GM19324 (cell line): ENCODE measurements at regions not wholly inside any gene's neighbourhood (a gene's known extent, or its start where the extent isn't known, plus 50 kb on each side); places are given as distances from the start of the nearest gene placed in this dataset.
A peak's percentile ranks its signal among the peaks of the same experiment; 100 is the strongest.
"Not testable (repeated sequence)": the region's sequence is repeated elsewhere in the genome, so short reads cannot be mapped to it uniquely, and the experiment has no call there.

Source experiments
- ATAC-seq: cut with Tn5 transposase; IDR thresholded peaks from one replicate; pipeline ENCODE4 v1.9.1; 2021; ENCODE audit warnings: mild to moderate bottlenecking, moderate library complexity; ENCODE audit not compliant: unreplicated experiment, low FRiP score

- ATAC-seq: no peak
These were observed 144.8 kb upstream of the RGPD4 start for GRCh38 chr2:107681936-107682335.

GRCh38 chr2:107684421-107684820 lies 142.3 kb upstream of the RGPD4 start:
- no peak for ATAC-seq

DNA sequence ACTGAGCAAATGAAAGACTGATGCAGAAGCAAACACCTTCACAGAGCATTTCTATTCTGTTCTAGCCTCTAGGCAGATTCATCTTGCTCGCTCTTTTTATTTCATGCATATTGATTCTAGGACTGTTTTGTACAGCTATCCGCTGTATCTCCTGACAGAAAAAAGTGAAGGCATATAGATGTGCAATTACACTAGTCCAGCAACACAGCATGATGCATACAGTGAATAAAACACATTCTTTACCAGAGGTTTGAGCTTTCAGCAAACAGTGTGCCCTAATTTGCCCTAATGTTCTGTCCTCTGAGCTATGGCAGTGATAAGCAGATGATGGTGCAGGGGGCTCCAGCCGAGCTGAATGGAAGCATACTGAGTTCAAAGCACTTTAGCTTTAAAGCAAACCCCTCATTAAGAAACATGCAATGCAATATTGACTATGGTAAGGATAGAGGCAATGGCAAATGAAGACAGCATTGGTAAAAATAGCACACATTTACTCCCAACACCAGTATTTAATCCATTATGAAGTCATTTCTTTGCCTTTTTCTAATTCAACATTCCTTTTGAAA lies 141.2 kb upstream of the RGPD4 start:
- ATAC-seq: no peak

- ATAC-seq: no peak
These were observed 139.6 kb upstream of the RGPD4 start for GRCh38 chr2:107687073-107687472.

GRCh38 chr2:107688135-107688534 lies 138.6 kb upstream of the RGPD4 start:
- ATAC-seq: no peak

- no peak for ATAC-seq
These were observed 133.1 kb upstream of the RGPD4 start for GRCh38 chr2:107693604-107694003.

DNA sequence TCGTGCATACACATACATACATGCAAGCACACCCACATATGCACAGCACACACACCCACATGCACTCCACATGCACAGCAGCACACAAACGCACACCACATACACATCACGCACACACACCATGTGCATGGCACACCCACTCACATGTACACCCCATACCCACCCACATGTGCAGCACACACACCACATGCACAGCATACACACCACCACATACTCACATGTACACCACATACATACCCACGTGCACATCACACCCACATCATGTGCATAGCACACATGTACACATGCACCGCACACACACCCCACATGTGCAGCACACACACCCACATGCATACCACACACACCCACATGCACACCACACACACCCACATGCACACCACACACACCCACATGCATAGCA lies 132.0 kb upstream of the RGPD4 start:
- ATAC-seq: no peak

GRCh38 chr2:107697385-107697784 lies 129.3 kb upstream of the RGPD4 start:
- ATAC-seq: no peak

- ATAC-seq: no peak
These were observed 127.8 kb upstream of the RGPD4 start for GRCh38 chr2:107698861-107699260.

GRCh38 chr2:107700073-107700472 lies 126.6 kb upstream of the RGPD4 start:
- ATAC-seq: no peak

DNA sequence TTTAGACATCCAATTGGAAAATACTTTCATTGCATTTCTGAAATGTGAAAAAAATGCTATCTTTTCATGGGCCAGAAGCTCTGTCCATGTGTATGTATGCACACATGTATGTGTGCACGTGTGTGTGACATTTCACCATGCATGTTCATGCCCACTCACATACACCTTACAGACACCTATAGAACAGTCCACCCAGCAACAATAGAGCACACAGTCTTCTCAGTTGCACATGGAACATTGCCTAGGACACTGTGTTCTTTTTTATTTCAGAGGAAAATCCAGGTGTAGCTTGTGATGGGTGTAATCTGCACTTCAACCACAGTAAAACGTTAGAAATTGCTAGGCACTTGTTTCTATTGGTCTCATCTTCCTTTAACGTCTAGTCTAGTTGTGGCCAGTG lies 114.8 kb upstream of the RGPD4 start:
- no peak for ATAC-seq

GRCh38 chr2:107712857-107713256 lies 113.8 kb upstream of the RGPD4 start:
- peak; percentile 52 for ATAC-seq

DNA sequence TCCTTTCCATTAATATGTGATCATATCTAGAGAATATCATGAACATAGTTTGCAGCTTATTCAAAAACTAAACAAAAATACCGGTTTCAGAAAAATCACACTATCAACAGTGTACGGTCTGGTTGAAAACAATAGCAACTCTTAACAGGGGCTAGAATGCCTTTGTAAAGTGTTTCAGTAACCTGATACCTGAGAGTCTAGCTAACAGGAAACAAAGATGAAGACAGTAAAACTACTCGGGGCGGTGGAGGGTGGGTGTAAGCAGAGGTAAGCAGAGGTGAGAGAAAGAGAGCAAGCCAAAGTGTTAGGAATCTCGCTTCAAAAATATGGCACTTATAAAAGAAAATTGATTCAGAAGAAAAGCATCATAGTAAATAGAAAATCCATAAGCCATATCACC lies 109.0 kb upstream of the RGPD4 start:
- ATAC-seq: no peak

DNA sequence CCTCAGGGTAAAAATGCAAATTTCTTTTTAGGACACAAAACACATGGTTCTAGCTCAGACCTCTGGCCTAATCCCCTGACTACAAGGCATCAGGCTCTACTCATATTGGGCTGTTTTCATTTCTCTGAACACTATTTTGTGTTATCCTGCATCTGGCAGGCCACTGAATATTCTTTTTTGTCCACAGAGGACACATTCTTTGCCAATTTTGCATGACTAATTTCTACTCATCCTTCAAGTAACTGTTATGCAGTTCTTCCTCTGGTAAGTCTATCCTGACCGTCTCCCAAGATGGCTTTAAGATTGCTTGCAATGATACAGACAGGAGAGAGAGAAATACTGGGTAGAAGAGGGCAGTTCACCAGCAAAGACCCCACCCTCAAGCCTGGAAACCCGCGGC lies 107.6 kb upstream of the RGPD4 start:
- ATAC-seq: no peak

GRCh38 chr2:107719836-107720235 lies 106.9 kb upstream of the RGPD4 start:
- no peak for ATAC-seq

DNA sequence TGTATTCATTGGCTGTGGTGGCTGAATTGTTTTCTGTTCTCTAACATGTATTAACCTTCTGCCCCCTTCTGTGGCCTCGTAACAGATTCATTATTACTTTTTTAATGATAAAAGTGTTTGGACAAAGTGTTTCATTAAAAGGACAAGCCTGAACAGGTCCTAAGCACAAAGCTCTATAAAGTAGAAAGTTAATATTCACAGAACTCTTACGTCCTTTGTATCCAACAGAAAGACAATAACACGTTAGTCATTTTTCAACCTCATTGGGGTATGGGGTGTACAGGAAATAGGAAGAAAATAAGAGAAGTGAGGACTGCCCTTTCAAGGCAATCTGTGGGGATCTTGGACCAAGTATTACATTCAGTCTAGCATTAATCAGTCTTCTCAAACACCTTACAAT lies 105.5 kb upstream of the RGPD4 start:
- no peak for ATAC-seq

- no peak for ATAC-seq
These were observed 105.1 kb upstream of the RGPD4 start for GRCh38 chr2:107721586-107721985.

GRCh38 chr2:107725824-107726223 lies 100.9 kb upstream of the RGPD4 start:
- ATAC-seq: not testable (repeated sequence)

DNA sequence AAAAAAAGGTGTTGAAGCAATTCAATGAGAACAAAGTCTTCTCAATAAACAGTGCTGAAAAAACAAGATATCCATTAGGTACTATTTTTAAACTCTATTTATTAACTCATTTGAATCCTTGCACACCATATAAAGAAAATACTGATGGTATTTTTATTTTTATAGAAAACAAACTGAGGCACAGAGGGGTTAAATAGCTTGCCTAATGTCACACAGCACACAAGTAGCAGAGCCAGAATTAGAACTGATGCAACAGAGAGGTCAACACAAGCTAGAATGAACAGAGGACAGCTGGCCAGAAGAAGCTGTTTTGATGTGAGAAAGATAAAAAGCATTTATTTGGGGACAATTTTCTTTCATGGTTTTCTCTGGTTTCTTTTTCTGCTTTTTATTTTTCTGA lies 99.4 kb upstream of the RGPD4 start:
- no peak for ATAC-seq

GRCh38 chr2:107728586-107728985 lies 98.1 kb upstream of the RGPD4 start:
- ATAC-seq: no peak

DNA sequence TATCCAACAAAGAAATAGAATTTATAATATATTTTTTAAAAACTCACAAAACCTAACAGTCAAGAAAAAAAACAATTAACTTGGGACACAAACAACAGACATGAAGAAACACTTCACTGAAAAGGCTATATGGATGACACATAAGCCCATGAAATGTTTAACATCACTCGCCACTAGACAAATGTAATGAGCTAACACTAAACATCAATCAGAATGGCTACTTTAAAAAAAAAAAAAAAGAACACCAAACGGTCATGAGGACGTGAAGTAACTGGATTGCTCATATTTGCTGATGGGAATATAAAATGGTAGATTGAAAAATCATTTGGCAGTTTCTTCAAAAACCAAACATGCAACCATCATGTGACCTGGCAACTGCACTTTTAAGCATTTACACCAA lies 97.3 kb upstream of the RGPD4 start:
- ATAC-seq: no peak

- no peak for ATAC-seq
These were observed 95.8 kb upstream of the RGPD4 start for GRCh38 chr2:107730898-107731297.

DNA sequence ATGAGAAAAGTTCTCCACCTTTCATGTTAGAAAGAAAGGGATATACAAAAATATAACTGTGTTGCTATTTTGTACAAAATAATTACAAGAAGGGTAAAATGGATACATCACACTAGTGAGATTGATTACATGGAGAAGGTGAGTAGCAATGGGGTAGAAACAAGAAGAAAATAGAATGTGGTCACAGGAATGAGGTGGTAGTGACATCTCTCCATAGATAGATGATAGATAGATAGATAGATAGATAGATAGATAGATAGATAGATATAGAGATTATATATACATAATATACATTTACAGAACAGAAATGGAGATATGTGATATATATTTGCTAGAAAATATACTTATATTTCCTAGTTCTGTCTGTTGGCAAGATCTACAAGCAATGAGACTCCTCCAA lies 95.3 kb upstream of the RGPD4 start:
- no peak for ATAC-seq
